Left ventricle myocardium inferior (tissue), 1 donor: ENCODE measurements at regions not wholly inside any gene's neighbourhood (a gene's known extent, or its start where the extent isn't known, plus 50 kb on each side); places are given as distances from the start of the nearest gene placed in this dataset.

ENCODE experiments used
- DNase-seq: peaks from one replicate; pipeline ENCODE4 v3.0.0-alpha.2; 2020
- H3K27ac ChIP-seq: fragments of 200-600 bp; replicated peaks from 2 replicates; pipeline ENCODE4 v1.8.0; 2021
- H3K27me3 ChIP-seq: fragments of 200-600 bp; 2 replicates; pipeline ENCODE4 v1.8.0; 2021; ENCODE audit warnings: low read depth
- H3K36me3 ChIP-seq: fragments of 200-600 bp; 2 replicates; pipeline ENCODE4 v1.8.0; 2021
- H3K4me1 ChIP-seq: fragments of 200-600 bp; 2 replicates; pipeline ENCODE4 v1.8.0; 2021
- H3K4me3 ChIP-seq: fragments of 200-600 bp; 2 replicates; pipeline ENCODE4 v1.8.0; 2021; ENCODE audit warnings: mild to moderate bottlenecking, moderate library complexity
- H3K9me3 ChIP-seq: fragments of 200-600 bp; replicated peaks from 2 replicates; pipeline ENCODE4 v1.8.0; 2021
- intact Hi-C: fragments of 100-400 bp; cut with micrococcal nuclease; formaldehyde crosslinking; loops from one replicate; pipeline ENCODE4 v1.11.0; 2022
- TF ChIP-seq, protein P1 (sequence below): fragments of 200-600 bp; IDR thresholded peaks from 2 replicates; pipeline ENCODE4 v1.8.0; 2021; ENCODE audit warnings: antibody characterized with exemption, mild to moderate bottlenecking, borderline replicate concordance
- donor health status: DM: no; HTN: yes; CAD: no; lungs with severe emphysema.

DNA sequence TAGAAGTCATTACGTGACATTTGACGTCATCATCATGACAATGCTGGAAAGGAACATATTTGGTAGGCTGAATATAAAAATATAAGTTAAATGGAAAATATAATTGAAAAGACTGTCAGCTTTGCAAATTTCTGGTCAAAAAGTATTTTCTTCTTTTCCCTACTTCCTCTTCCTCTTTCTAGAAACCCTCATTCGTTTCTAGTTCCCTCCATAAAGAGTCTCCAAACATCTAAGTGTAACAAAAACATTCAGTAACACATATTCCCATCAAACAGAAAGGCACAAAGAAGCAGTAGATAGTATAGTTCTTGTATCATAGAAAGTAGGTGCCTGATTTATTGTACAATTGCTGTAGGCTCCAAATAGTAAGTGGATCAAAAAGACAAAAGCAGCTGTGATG is 150.8 kb upstream of the FAM83B start:
- DNase-seq = no peak
- no peaks in the 10 kb centered on the region for H3K27me3 ChIP-seq
- H3K9me3 ChIP-seq = no peaks in the 10 kb centered on the region
- H3K36me3 ChIP-seq = no peaks in the 10 kb centered on the region
- no peak overlapping the region for H3K27ac ChIP-seq
- no peak overlapping the region for H3K4me3 ChIP-seq
- TF ChIP-seq, protein P1, sequence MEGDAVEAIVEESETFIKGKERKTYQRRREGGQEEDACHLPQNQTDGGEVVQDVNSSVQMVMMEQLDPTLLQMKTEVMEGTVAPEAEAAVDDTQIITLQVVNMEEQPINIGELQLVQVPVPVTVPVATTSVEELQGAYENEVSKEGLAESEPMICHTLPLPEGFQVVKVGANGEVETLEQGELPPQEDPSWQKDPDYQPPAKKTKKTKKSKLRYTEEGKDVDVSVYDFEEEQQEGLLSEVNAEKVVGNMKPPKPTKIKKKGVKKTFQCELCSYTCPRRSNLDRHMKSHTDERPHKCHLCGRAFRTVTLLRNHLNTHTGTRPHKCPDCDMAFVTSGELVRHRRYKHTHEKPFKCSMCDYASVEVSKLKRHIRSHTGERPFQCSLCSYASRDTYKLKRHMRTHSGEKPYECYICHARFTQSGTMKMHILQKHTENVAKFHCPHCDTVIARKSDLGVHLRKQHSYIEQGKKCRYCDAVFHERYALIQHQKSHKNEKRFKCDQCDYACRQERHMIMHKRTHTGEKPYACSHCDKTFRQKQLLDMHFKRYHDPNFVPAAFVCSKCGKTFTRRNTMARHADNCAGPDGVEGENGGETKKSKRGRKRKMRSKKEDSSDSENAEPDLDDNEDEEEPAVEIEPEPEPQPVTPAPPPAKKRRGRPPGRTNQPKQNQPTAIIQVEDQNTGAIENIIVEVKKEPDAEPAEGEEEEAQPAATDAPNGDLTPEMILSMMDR = no peak
- intact Hi-C loops = no loop called here
- H3K4me1 ChIP-seq = no peaks in the 10 kb centered on the region

DNA sequence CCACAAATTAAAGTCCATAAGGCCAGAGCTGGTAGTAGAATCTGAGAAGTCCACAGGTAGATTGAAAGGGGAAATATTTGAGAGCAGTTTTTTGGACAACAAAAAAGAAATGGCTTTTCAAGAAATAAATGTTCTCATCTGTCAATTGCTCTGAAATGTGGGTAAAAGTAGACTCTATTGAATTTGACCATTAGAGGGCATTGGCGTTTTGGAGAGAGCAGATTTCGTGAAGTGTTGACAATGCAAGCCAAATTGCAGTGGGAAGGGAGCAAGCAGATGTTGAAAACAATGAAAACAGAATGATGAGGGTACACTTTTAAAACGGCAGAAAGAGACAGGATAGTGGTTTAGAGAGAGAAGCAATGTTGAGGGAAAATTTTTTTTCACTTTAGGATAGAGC is 149.1 kb upstream of the FAM83B start:
- Histone ChIP-seq H3K36me3 (no peaks in the 10 kb centered on the region), H3K27ac (no peak overlapping the region), H3K4me1 (no peaks in the 10 kb centered on the region), H3K4me3 (no peak overlapping the region), H3K27me3 (no peaks in the 10 kb centered on the region), H3K9me3 (no peaks in the 10 kb centered on the region)
- TF ChIP-seq, protein P1 = no peak
- intact Hi-C loops = no loop called here
- no peak for DNase-seq

- no peaks in the 10 kb centered on the region for H3K36me3 ChIP-seq
- no peak for DNase-seq
- no peak overlapping the region for H3K27ac ChIP-seq
- H3K4me1 ChIP-seq = no peaks in the 10 kb centered on the region
- TF ChIP-seq, protein P1 = no peak
- H3K27me3 ChIP-seq = no peaks in the 10 kb centered on the region
- H3K4me3 ChIP-seq = no peak overlapping the region
- no peaks in the 10 kb centered on the region for H3K9me3 ChIP-seq
- intact Hi-C loops = no loop called here
Observed at GRCh38 chr6:54698974-54699373, 147.6 kb upstream of the FAM83B start.

- intact Hi-C loops = no loop called here
Observed at GRCh38 chr6:54700158-54700557, 146.4 kb upstream of the FAM83B start.

GRCh38 chr6:54702772-54703171 is 143.8 kb upstream of the FAM83B start:
- Histone ChIP-seq H3K27ac (no peak overlapping the region), H3K9me3 (no peaks in the 10 kb centered on the region), H3K36me3 (no peaks in the 10 kb centered on the region), H3K4me1 (no peaks in the 10 kb centered on the region), H3K4me3 (no peak overlapping the region), H3K27me3 (no peaks in the 10 kb centered on the region)
- no peak for DNase-seq
- intact Hi-C loops = no loop called here
- TF ChIP-seq, protein P1 = no peak

More at GRCh38 chr6:54700158-54700557, 146.4 kb upstream of the FAM83B start:
- H3K4me1 ChIP-seq = no peaks in the 10 kb centered on the region
- no peak for DNase-seq
- TF ChIP-seq, protein P1 = no peak
- no peaks in the 10 kb centered on the region for H3K36me3 ChIP-seq
- no peak overlapping the region for H3K4me3 ChIP-seq
- no peak overlapping the region for H3K27ac ChIP-seq
- no peaks in the 10 kb centered on the region for H3K9me3 ChIP-seq
- H3K27me3 ChIP-seq = no peaks in the 10 kb centered on the region

DNA sequence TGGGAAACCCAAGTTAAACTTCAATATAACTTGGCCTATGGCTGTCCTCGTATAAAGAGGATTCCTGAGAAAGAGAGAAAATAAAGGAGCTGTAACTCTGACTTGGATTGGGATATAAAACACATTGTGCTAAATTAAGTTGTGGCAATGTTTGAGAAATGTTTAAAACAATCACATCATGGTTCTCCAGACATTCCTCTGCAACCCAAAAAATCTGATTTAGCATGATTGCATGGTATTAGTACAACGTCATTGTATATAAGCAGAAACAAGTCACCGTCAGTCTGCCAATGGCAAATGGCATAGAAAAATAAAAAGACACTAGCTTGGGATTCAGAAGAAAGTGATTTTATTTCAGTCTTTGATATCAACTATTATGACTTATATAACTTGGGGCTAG is 140.2 kb upstream of the FAM83B start:
- H3K4me3 ChIP-seq = no peak overlapping the region
- TF ChIP-seq, protein P1 = no peak
- intact Hi-C loops = no loop called here

More for the DNA sequence above, 140.2 kb upstream of the FAM83B start:
- Histone ChIP-seq H3K9me3 (no peaks in the 10 kb centered on the region), H3K36me3 (no peaks in the 10 kb centered on the region), H3K27ac (no peak overlapping the region), H3K27me3 (no peaks in the 10 kb centered on the region), H3K4me1 (peaks cover 14% of the 10 kb centered on the region)
- DNase-seq = no peak
